ENCODE measurements at regions not wholly inside any gene's neighbourhood (a gene's known extent, or its start where the extent isn't known, plus 50 kb on each side); places are given as distances from the start of the nearest gene placed in this dataset.
A peak's percentile ranks its signal among the peaks of the same experiment; 100 is the strongest.

DNA sequence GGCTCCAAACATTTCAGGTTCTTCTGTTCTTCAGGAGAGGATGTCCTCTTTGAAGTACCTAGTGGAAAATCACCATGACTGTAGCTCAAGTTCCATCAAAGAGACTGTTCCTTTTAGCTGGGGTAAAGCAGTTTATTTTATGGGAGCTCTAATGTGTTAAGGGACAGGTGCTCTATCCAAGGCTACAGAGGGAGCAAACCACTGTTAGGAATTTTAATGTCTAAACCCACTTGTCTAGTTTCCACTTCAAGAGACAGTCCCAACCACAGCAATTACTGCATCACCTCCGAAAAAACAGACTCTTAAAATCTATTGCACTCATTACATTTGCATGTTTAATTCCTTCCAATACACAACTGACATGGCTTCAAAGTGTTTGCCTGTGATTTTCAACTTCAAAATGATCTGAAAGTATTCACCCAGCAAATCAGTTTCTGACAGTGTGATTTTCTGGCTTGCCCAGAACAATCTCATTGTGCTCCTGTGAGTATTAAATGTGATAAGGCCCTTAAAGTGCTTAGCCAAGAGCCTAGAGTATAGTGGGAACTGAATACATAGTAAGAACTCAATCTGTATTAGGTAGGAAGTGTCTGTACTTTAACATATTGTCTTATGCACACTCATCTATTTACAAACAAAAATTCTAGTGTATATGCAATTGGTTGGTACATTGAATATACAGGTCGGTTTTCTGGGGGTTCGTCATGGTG, 266.5 kb upstream of the CCDC54 start:
- H3K4me1 Mint-ChIP-seq: no peaks in the 10 kb centered on the region
- H3K27ac Mint-ChIP-seq: no peak overlapping the region
- peaks cover 6% of the 10 kb centered on the region for H3K9me3 Mint-ChIP-seq
- Histone ChIP-seq H3F3A (replicated peaks; ENCODE audit: low read depth) (no peaks in the 10 kb centered on the region), H3K4me1 (ENCODE audit: insufficient read depth) (no peaks in the 10 kb centered on the region), H3K36me3 (ENCODE audit: insufficient read depth) (no peaks in the 10 kb centered on the region), H4K20me1 (replicated peaks; ENCODE audit: insufficient read depth) (no peaks in the 10 kb centered on the region), H3K4me3 (no peak overlapping the region), H3K27me3 (ENCODE audit: insufficient read depth) (no peaks in the 10 kb centered on the region), H3K79me2 (replicated peaks; ENCODE audit: insufficient read depth) (no peaks in the 10 kb centered on the region), H3K27ac (ENCODE audit: low read depth) (no peak overlapping the region), H2AFZ (0 out of 2 replicates have a peak overlapping the region, but pooled peaks have one; percentile 11), H3K9me2 (ENCODE audit: insufficient read depth) (no peaks in the 10 kb centered on the region; the same call in 1 of the 2 replicates), H3K4me2 (no peak overlapping the region)
- ATAC-seq: no peak
- no peak overlapping the region for H3K4me3 Mint-ChIP-seq
- peaks cover 1% of the 10 kb centered on the region for H3K27me3 Mint-ChIP-seq (ENCODE audit: insufficient read depth, low read depth, poor library complexity)
- TF ChIP-seq NANOG (IDR thresholded peaks at IDR 0.05; ENCODE audit: borderline replicate concordance) (no peak), EZH2 (IDR thresholded peaks at IDR 0.05; ENCODE audit: low read depth, unreplicated experiment) (no peak), ZNF114 (CRISPR knock-in tag; IDR thresholded peaks at IDR 0.05) (no peak), STAT1 (IDR thresholded peaks at IDR 0.05; ENCODE audit: unreplicated experiment) (no peak), ZNF331 (CRISPR knock-in tag; IDR thresholded peaks at IDR 0.05; ENCODE audit: low read depth) (no peak), EZH2phosphoT487 (IDR thresholded peaks at IDR 0.05; ENCODE audit: unreplicated experiment) (no peak), JUNB (IDR thresholded peaks at IDR 0.05; ENCODE audit: unreplicated experiment) (no peak), ZNF462 (CRISPR knock-in tag; IDR thresholded peaks at IDR 0.05) (no peak)
- H3K36me3 Mint-ChIP-seq (ENCODE audit: low read depth): peaks cover 7% of the 10 kb centered on the region; the same call in 2 of the 3 replicates
- DNase-seq (ENCODE audit: low spot score): no peak

Measured in GM23338 (cell line).